Caco-2 (cell line): ENCODE measurements at regions not wholly inside any gene's neighbourhood (a gene's known extent, or its start where the extent isn't known, plus 50 kb on each side); places are given as distances from the start of the nearest gene placed in this dataset.

Source experiments
- BruUV-seq: library from RNA; stranded (reverse); fragments of 400-500 nt; replicated peaks from 2 replicates; lab custom pipeline; 2021; lab: Mats Ljungman, UMichigan
- CTCF ChIA-PET: fragments of 300-600 bp; sonication (Branson Sonifier 250); formaldehyde crosslinking; loops from one replicate; lab custom pipeline; 2022; ENCODE audit warnings: antibody characterized with exemption; lab: Charles Lee
- POLR2A ChIA-PET: fragments of 300-600 bp; sonication (Branson Sonifier 250); formaldehyde crosslinking; loops from one replicate; lab custom pipeline; 2022; ENCODE audit warnings: antibody characterized with exemption; lab: Charles Lee
- DNase-seq, 2 experiments: peaks; one replicate each; pipeline versions ENCODE4 v3.0.0 to v3.0.0-alpha.2; 2020 to 2022
- H3K27me3 ChIP-seq: replicated peaks from 2 replicates; pipeline ENCODE4 v1.6.0; 2011; ENCODE audit warnings: low read length; ENCODE audit not compliant: control insufficient read depth, insufficient read depth
- H3K36me3 ChIP-seq: 2 replicates; pipeline ENCODE4 v1.5.1; 2011; ENCODE audit warnings: low read length; ENCODE audit not compliant: control insufficient read depth, insufficient read depth
- H3K4me1 ChIP-seq: fragments of 250-450 bp; sonication (Bioruptor Pico); 2 replicates; pipeline ENCODE4 v1.5.1; 2020; ENCODE audit warnings: mild to moderate bottlenecking
- H3K4me3 ChIP-seq: 2 replicates; pipeline ENCODE4 v1.5.1; 2011; ENCODE audit warnings: low read depth, mild to moderate bottlenecking, control low read depth, low read length
- H3K9me3 ChIP-seq: fragments of 250-450 bp; sonication (Bioruptor Pico); 2 replicates; pipeline ENCODE4 v1.5.1; 2020; ENCODE audit warnings: mild to moderate bottlenecking, moderate library complexity
- H3K27ac Mint-ChIP-seq: one replicate; pipeline ENCODE4 v1.8.0; 2022; ENCODE audit warnings: mixed read lengths; ENCODE audit not compliant: unreplicated experiment
- H3K27me3 Mint-ChIP-seq: one replicate; pipeline ENCODE4 v1.8.0; 2022; ENCODE audit warnings: mixed read lengths; ENCODE audit not compliant: insufficient read depth, unreplicated experiment
- H3K36me3 Mint-ChIP-seq: one replicate; pipeline ENCODE4 v1.8.0; 2022; ENCODE audit warnings: mild to moderate bottlenecking, mixed read lengths; ENCODE audit not compliant: insufficient read depth, unreplicated experiment
- H3K4me1 Mint-ChIP-seq: one replicate; pipeline ENCODE4 v1.8.0; 2022; ENCODE audit warnings: low read depth, mixed read lengths; ENCODE audit not compliant: unreplicated experiment
- H3K4me3 Mint-ChIP-seq: one replicate; pipeline ENCODE4 v1.8.0; 2022; ENCODE audit warnings: mild to moderate bottlenecking, moderate library complexity, mixed read lengths; ENCODE audit not compliant: unreplicated experiment
- H3K9me3 Mint-ChIP-seq: one replicate; pipeline ENCODE4 v1.8.0; 2022; ENCODE audit warnings: mixed read lengths; ENCODE audit not compliant: unreplicated experiment
- CTCF ChIP-seq, 2 experiments: fragments of 200-600 bp in 1 of 2; IDR thresholded peaks; 1 replicate in 1 of 2; 2 replicates in 1 of 2; pipeline versions ENCODE4 v1.5.1 to v1.8.0; 2011 to 2022; ENCODE audit warnings: antibody characterized with exemption in 1 of 2, control low read depth in 1 of 2, inconsistent platforms in 1 of 2, low read depth in 1 of 2, low read length in 1 of 2, mild to moderate bottlenecking in 1 of 2, moderate library complexity in 1 of 2; ENCODE audit not compliant: insufficient read depth in 1 of 2, severe bottlenecking in 1 of 2, unreplicated experiment in 1 of 2
- intact Hi-C: fragments of 100-400 bp; cut with micrococcal nuclease; formaldehyde crosslinking; loops from one replicate; pipeline ENCODE4 v1.10.0; 2022; ENCODE audit not compliant: unreplicated experiment

DNA sequence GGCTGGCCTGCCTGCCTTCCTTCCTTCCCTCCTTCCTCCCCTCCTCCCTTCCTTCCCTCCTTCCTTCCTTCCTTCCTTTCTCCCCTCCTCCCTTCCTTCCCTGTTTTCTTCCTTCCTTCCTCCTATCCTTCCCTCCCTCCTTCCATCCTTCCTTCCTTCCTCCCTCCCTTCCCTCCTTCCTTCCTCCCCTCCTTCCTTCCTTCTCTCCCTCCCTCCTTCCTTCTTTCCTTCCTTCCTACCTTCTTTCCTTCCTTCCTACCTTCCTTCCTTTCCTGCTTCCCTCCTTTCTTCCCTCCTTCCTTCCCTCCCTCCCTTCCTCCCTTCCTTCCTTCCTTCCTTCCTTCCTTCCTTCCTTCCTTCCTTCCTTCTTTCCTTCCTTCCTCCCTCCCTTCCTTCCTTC is 70.1 kb upstream of the PTGFR start:
- no peak for TF ChIP-seq CTCF (IDR thresholded peaks at IDR 0.05; ENCODE audit: insufficient read depth in 1 of 2, low read depth in 1 of 2, low read length in 1 of 2, severe bottlenecking in 1 of 2, unreplicated experiment in 1 of 2)

DNA sequence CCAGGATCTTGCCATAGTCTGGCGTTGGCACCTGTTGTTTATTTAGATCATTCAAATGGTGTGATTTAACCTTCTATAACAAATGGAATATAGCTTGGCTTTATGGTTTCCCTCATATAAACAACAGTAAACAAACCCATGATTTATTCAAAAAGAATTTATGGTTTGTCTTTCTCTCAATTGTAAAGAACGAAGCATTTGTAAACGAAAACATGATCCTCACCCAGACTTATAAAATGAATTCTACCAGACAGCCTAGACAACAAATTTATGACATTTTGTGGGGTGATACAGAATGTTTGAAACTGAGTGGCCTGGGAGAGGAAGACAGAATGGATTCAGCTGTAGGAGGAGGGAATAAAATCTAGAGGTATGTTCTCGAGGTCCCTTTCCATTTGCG is 66.1 kb upstream of the PTGFR start:
- no TSS peak for BruUV-seq
- ChIA-PET CTCF (no interaction called here), POLR2A (no interaction called here)
- no peaks in the 10 kb centered on the region for H3K36me3 Mint-ChIP-seq
- no peaks in the 10 kb centered on the region for H3K9me3 ChIP-seq
- no peaks in the 10 kb centered on the region for H3K4me1 Mint-ChIP-seq
- no peaks in the 10 kb centered on the region for H3K27me3 ChIP-seq
- intact Hi-C loops = no loop called here
- no peaks in the 10 kb centered on the region for H3K4me1 ChIP-seq
- no peaks in the 10 kb centered on the region for H3K36me3 ChIP-seq
- H3K27me3 Mint-ChIP-seq = peaks cover 7% of the 10 kb centered on the region
- no peak for TF ChIP-seq CTCF (IDR thresholded peaks at IDR 0.05; ENCODE audit: insufficient read depth in 1 of 2, low read depth in 1 of 2, low read length in 1 of 2, severe bottlenecking in 1 of 2, unreplicated experiment in 1 of 2)
- no peak overlapping the region for H3K4me3 ChIP-seq
- H3K9me3 Mint-ChIP-seq = no peaks in the 10 kb centered on the region
- H3K4me3 Mint-ChIP-seq = no peak overlapping the region
- DNase-seq = no peak
- no peak overlapping the region for H3K27ac Mint-ChIP-seq

More for the DNA sequence above, 70.1 kb upstream of the PTGFR start:
- BruUV-seq = no TSS peak
- peaks cover 3% of the 10 kb centered on the region for H3K27me3 Mint-ChIP-seq
- intact Hi-C loops = no loop called here
- ChIA-PET POLR2A (no interaction called here), CTCF (no interaction called here)
- H3K36me3 Mint-ChIP-seq = no peaks in the 10 kb centered on the region
- H3K36me3 ChIP-seq = no peaks in the 10 kb centered on the region
- no peaks in the 10 kb centered on the region for H3K4me1 Mint-ChIP-seq
- no peaks in the 10 kb centered on the region for H3K9me3 ChIP-seq
- H3K27me3 ChIP-seq = no peaks in the 10 kb centered on the region
- H3K4me1 ChIP-seq = no peaks in the 10 kb centered on the region
- no peak overlapping the region for H3K27ac Mint-ChIP-seq
- no peak for DNase-seq
- no peak overlapping the region for H3K4me3 Mint-ChIP-seq
- no peaks in the 10 kb centered on the region for H3K9me3 Mint-ChIP-seq
- no peak overlapping the region for H3K4me3 ChIP-seq

- no peaks in the 10 kb centered on the region for H3K27me3 ChIP-seq
- intact Hi-C loops = no loop called here
- no peaks in the 10 kb centered on the region for H3K36me3 ChIP-seq
- Mint-ChIP-seq H3K9me3 (no peaks in the 10 kb centered on the region), H3K27me3 (peaks cover 4% of the 10 kb centered on the region), H3K36me3 (no peaks in the 10 kb centered on the region), H3K4me1 (no peaks in the 10 kb centered on the region), H3K4me3 (no peak overlapping the region), H3K27ac (no peak overlapping the region)
- ChIA-PET CTCF (no interaction called here), POLR2A (no interaction called here)
- H3K4me3 ChIP-seq = no peak overlapping the region
- TF ChIP-seq CTCF (IDR thresholded peaks at IDR 0.05; ENCODE audit: insufficient read depth in 1 of 2, low read depth in 1 of 2, low read length in 1 of 2, severe bottlenecking in 1 of 2, unreplicated experiment in 1 of 2) = no peak
- no peak for DNase-seq
- H3K9me3 ChIP-seq = no peaks in the 10 kb centered on the region
- BruUV-seq = no TSS peak
- no peaks in the 10 kb centered on the region for H3K4me1 ChIP-seq
Measured at GRCh38 chr1:78426408-78426807, 64.4 kb upstream of the PTGFR start.
